GM19438 (cell line): ENCODE measurements at regions not wholly inside any gene's neighbourhood (a gene's known extent, or its start where the extent isn't known, plus 50 kb on each side); places are given as distances from the start of the nearest gene placed in this dataset.
"Not testable (repeated sequence)": the region's sequence is repeated elsewhere in the genome, so short reads cannot be mapped to it uniquely, and the experiment has no call there.

Experiments used
- ATAC-seq: cut with Tn5 transposase; IDR thresholded peaks from one replicate; pipeline ENCODE4 v1.9.1; 2021; ENCODE audit warnings: low read depth; ENCODE audit not compliant: unreplicated experiment

- ATAC-seq = not testable (repeated sequence)
Measured at GRCh38 chr20:47847220-47847619, 61.9 kb upstream of the SULF2 start.

- not testable (repeated sequence) for ATAC-seq
Measured at GRCh38 chr20:47846651-47847050, 61.4 kb upstream of the SULF2 start.

GRCh38 chr20:47845382-47845977 lies 60.2 kb upstream of the SULF2 start:
- ATAC-seq = not testable (repeated sequence)

- ATAC-seq = not testable (repeated sequence)
Measured at GRCh38 chr20:47844568-47844906, 59.3 kb upstream of the SULF2 start.

GRCh38 chr20:47843886-47844567 lies 58.7 kb upstream of the SULF2 start:
- no peak for ATAC-seq

- ATAC-seq = not testable (repeated sequence)
Measured at GRCh38 chr20:47842950-47843349, 57.7 kb upstream of the SULF2 start.

- ATAC-seq = not testable (repeated sequence)
Measured at GRCh38 chr20:47842004-47842403, 56.7 kb upstream of the SULF2 start.

GRCh38 chr20:47836256-47836817 lies 51.1 kb upstream of the SULF2 start:
- ATAC-seq = not testable (repeated sequence)
